IMR-90 (cell line): ENCODE measurements at regions not wholly inside any gene's neighbourhood (a gene's known extent, or its start where the extent isn't known, plus 50 kb on each side); places are given as distances from the start of the nearest gene placed in this dataset.

Source experiments
- ATAC-seq: fragments of 200-7000 bp; cut with Tn5 transposase; 2 replicates; pipeline ENCODE4 v1.9.1; 2020; ENCODE audit warnings: low read depth, mild to moderate bottlenecking, moderate library complexity
- BruUV-seq: library from RNA; stranded (reverse); fragments of 400-500 nt; replicated peaks from 2 replicates; lab custom pipeline; 2021; lab: Mats Ljungman, UMichigan
- CTCF ChIA-PET: fragments of 300-600 bp; formaldehyde crosslinking; extraction: SDS; loops from one replicate; lab custom pipeline; 2021; ENCODE audit warnings: antibody characterized with exemption; lab: Yijun Ruan, JAX
- POLR2A ChIA-PET: fragments of 300-600 bp; sonication (Branson Sonifier 250); formaldehyde crosslinking; loops from one replicate; lab custom pipeline; 2022; ENCODE audit warnings: antibody characterized with exemption; ENCODE audit not compliant: unreplicated experiment; lab: Charles Lee
- DNase-seq: peaks from one replicate; pipeline ENCODE4 v3.0.0; 2013
- H2AFZ ChIP-seq: replicated peaks from 2 replicates; pipeline ENCODE3; 2013; ENCODE audit warnings: low read length, mild to moderate bottlenecking; ENCODE audit not compliant: poor library complexity
- H2AK5ac ChIP-seq: 2 replicates; pipeline ENCODE4 v1.6.1; 2013; ENCODE audit warnings: low read depth, low read length, inconsistent platforms
- H2AK9ac ChIP-seq: replicated peaks from 2 replicates; pipeline ENCODE3; 2013; ENCODE audit warnings: mild to moderate bottlenecking, low read depth, low read length, moderate library complexity; ENCODE audit not compliant: poor library complexity
- H2BK120ac ChIP-seq: 2 replicates; pipeline ENCODE4 v1.6.1; 2013; ENCODE audit warnings: low read depth, low read length, inconsistent platforms
- H2BK15ac ChIP-seq: 3 replicates; pipeline ENCODE4 v1.6.1; 2013; ENCODE audit warnings: low read depth, low read length, inconsistent platforms
- H2BK20ac ChIP-seq: 2 replicates; pipeline ENCODE4 v1.6.1; 2013; ENCODE audit warnings: low read depth, mild to moderate bottlenecking, inconsistent platforms, low read length, moderate library complexity
- H2BK5ac ChIP-seq: 2 replicates; pipeline ENCODE4 v1.6.1; 2013; ENCODE audit warnings: mild to moderate bottlenecking, low read depth, low read length, inconsistent platforms; ENCODE audit not compliant: poor library complexity, severe bottlenecking
- H3K14ac ChIP-seq: replicated peaks from 2 replicates; pipeline ENCODE4 v1.6.1; 2013; ENCODE audit warnings: low read depth, low read length, inconsistent platforms
- H3K18ac ChIP-seq: 2 replicates; pipeline ENCODE4 v1.6.1; 2013; ENCODE audit warnings: low read depth, low read length, control low read depth
- H3K23ac ChIP-seq: 2 replicates; pipeline ENCODE4 v1.6.1; 2013; ENCODE audit warnings: low read depth, low read length, inconsistent platforms
- H3K27ac ChIP-seq: 2 replicates; pipeline ENCODE4 v1.5.1; 2013; ENCODE audit warnings: mild to moderate bottlenecking, control low read depth, low read length; ENCODE audit not compliant: insufficient read depth
- H3K27me3 ChIP-seq: 2 replicates; pipeline ENCODE4 v1.6.1; 2013; ENCODE audit warnings: low read length; ENCODE audit not compliant: control insufficient read depth, insufficient read depth
- H3K36me3 ChIP-seq: 2 replicates; pipeline ENCODE4 v1.6.1; 2013; ENCODE audit warnings: low read length, mixed read lengths; ENCODE audit not compliant: control insufficient read depth, insufficient read depth
- H3K4ac ChIP-seq: 2 replicates; pipeline ENCODE4 v1.6.1; 2013; ENCODE audit warnings: low read depth, low read length, inconsistent platforms
- H3K4me1 ChIP-seq: 2 replicates; pipeline ENCODE4 v1.6.1; 2013; ENCODE audit warnings: low read length, mixed read lengths; ENCODE audit not compliant: control insufficient read depth, insufficient read depth
- H3K4me2 ChIP-seq: 2 replicates; pipeline ENCODE4 v1.6.1; 2013; ENCODE audit warnings: low read depth, mild to moderate bottlenecking, control low read depth, low read length, moderate library complexity
- H3K4me3 ChIP-seq: 2 replicates; pipeline ENCODE4 v1.5.1; 2013; ENCODE audit warnings: low read depth, mild to moderate bottlenecking, control low read depth, low read length, moderate library complexity; ENCODE audit not compliant: insufficient read depth
- H3K56ac ChIP-seq: 2 replicates; pipeline ENCODE4 v1.6.1; 2013; ENCODE audit warnings: low read length, inconsistent platforms; ENCODE audit not compliant: insufficient read depth; ENCODE audit errors: extremely low read depth
- H3K79me1 ChIP-seq, 2 experiments: 2 replicates each; pipeline ENCODE4 v1.6.1; 2013; ENCODE audit warnings: low read length in 2 of 2, inconsistent platforms in 1 of 2, low read depth in 1 of 2
- H3K9ac ChIP-seq: 2 replicates; pipeline ENCODE4 v1.6.1; 2013; ENCODE audit warnings: low read depth, low read length, control low read depth
- H3K9me1 ChIP-seq: 2 replicates; pipeline ENCODE4 v1.6.1; 2013; ENCODE audit warnings: low read length, inconsistent platforms; ENCODE audit not compliant: insufficient read depth
- H3K9me3 ChIP-seq: 2 replicates; pipeline ENCODE4 v1.6.1; 2013; ENCODE audit warnings: low read length; ENCODE audit not compliant: control insufficient read depth, insufficient read depth
- H4K20me1 ChIP-seq: 2 replicates; pipeline ENCODE4 v1.6.1; 2013; ENCODE audit warnings: low read length, inconsistent platforms; ENCODE audit not compliant: insufficient read depth
- H4K5ac ChIP-seq: 2 replicates; pipeline ENCODE4 v1.6.1; 2013; ENCODE audit warnings: mild to moderate bottlenecking, low read depth, low read length, control low read depth
- H4K8ac ChIP-seq, 2 experiments: 2 replicates each; pipeline ENCODE4 v1.6.1; 2013; ENCODE audit warnings: low read depth in 2 of 2, low read length in 2 of 2, control low read depth in 1 of 2, inconsistent platforms in 1 of 2
- H4K91ac ChIP-seq: 2 replicates; pipeline ENCODE4 v1.6.1; 2013; ENCODE audit warnings: low read depth, low read length, inconsistent platforms; ENCODE audit not compliant: insufficient read depth
- BHLHE40 ChIP-seq: fragments of 150-350 bp; IDR thresholded peaks from 2 replicates; pipeline ENCODE4 v1.6.1; 2016; ENCODE audit warnings: mild to moderate bottlenecking, low read depth, low read length
- CHD1 ChIP-seq: IDR thresholded peaks from 2 replicates; pipeline ENCODE4 v1.6.1; 2012; ENCODE audit warnings: low read depth, low read length, improper control_type of control experiment
- FOS ChIP-seq: fragments of 150-350 bp; IDR thresholded peaks from 2 replicates; pipeline ENCODE4 v1.6.1; 2016; ENCODE audit warnings: low read depth, low read length
- MXI1 ChIP-seq: IDR thresholded peaks from 2 replicates; pipeline ENCODE4 v1.6.1; 2012; ENCODE audit warnings: low read depth, mild to moderate bottlenecking, low read length, moderate library complexity, borderline replicate concordance
- POLR2A ChIP-seq: IDR thresholded peaks from 2 replicates; pipeline ENCODE4 v1.6.1; 2012; ENCODE audit warnings: mild to moderate bottlenecking, low read depth, low read length
- RCOR1 ChIP-seq: IDR thresholded peaks from 2 replicates; pipeline ENCODE4 v1.6.1; 2012; ENCODE audit warnings: mild to moderate bottlenecking, low read length, improper control_type of control experiment; ENCODE audit not compliant: insufficient replicate concordance
- RFX5 ChIP-seq: IDR thresholded peaks from 2 replicates; pipeline ENCODE4 v1.8.0; 2012; ENCODE audit warnings: low read depth, mild to moderate bottlenecking, low read length, moderate library complexity
- SMC3 ChIP-seq: fragments of 150-350 bp; IDR thresholded peaks from 2 replicates; pipeline ENCODE4 v1.6.1; 2016; ENCODE audit warnings: low read depth, mild to moderate bottlenecking, antibody characterized with exemption, low read length, moderate library complexity
- dilution Hi-C: fragments of 300-500 bp; cut with HindIII; formaldehyde crosslinking; loops from one replicate; pipeline ENCODE4 v1.14.3; 2018; ENCODE audit warnings: low sequenced_read_pairs; ENCODE audit not compliant: unreplicated experiment
- in situ Hi-C: fragments of 300-500 bp; cut with MboI; formaldehyde crosslinking; loops from 3 replicates; pipeline ENCODE4 v1.14.3; 2019; ENCODE audit warnings: low sequenced_read_pairs, inconsistent platforms, mixed read lengths
- intact Hi-C: fragments of 100-400 bp; cut with micrococcal nuclease; formaldehyde crosslinking; loops from 2 replicates; pipeline ENCODE4 v1.10.0; 2022
- TF ChIP-seq, protein P1 (sequence below): conservative IDR thresholded peaks from 2 replicates; pipeline ENCODE4 v1.5.1; 2012; ENCODE audit warnings: mild to moderate bottlenecking, low read depth, low read length, improper control_type of control experiment
- TF ChIP-seq, protein P2 (sequence below): fragments of 150-350 bp; IDR thresholded peaks from 2 replicates; pipeline ENCODE4 v1.6.1; 2016; ENCODE audit warnings: low read depth, mild to moderate bottlenecking, low read length, moderate library complexity, borderline replicate concordance

GRCh38 chr7:84363741-84364140 lies 169.2 kb upstream of the SEMA3A start:
- Histone ChIP-seq H3K4me1 (peaks cover 7% of the 10 kb centered on the region), H2BK120ac (peak overlapping the region; percentile 69), H3K9me3 (no peaks in the 10 kb centered on the region), H4K5ac (peak overlapping the region; percentile 63; the same call in 1 of the 2 replicates), H2AK5ac (peak overlapping the region; percentile 20; the same call in 1 of the 2 replicates), H3K27me3 (no peaks in the 10 kb centered on the region), H3K23ac (peak overlapping the region; percentile 18; the same call in 1 of the 2 replicates), H3K36me3 (no peaks in the 10 kb centered on the region), H2BK20ac (peak overlapping the region; percentile 69; the same call in 1 of the 2 replicates), H3K4me3 (no peak overlapping the region), H2BK15ac (0 out of 3 replicates have a peak overlapping the region, but pooled peaks have one; percentile 23), H3K4ac (peak overlapping the region; percentile 8; the same call in 1 of the 2 replicates), H3K9me1 (no peaks in the 10 kb centered on the region), H2BK5ac (peak overlapping the region; percentile 71), H4K91ac (peak overlapping the region; percentile 69; the same call in 1 of the 2 replicates), H4K8ac (peak overlapping the region in 1 of 2 experiments; percentile 74; a peak in 2 of 4 replicates), H3K56ac (no peak overlapping the region), H3K9ac (no peak overlapping the region), H2AFZ (no peak overlapping the region), H3K18ac (peak overlapping the region; percentile 97; the same call in 1 of the 2 replicates), H3K27ac (peak overlapping the region; percentile 9; the same call in 1 of the 2 replicates), H2AK9ac (no peak overlapping the region), H3K4me2 (no peak overlapping the region; the same call in 1 of the 2 replicates), H3K14ac (peak overlapping the region; percentile 12; the same call in 1 of the 2 replicates), H4K20me1 (no peaks in the 10 kb centered on the region), H3K79me1 (no peaks in the 10 kb centered on the region)
- intact Hi-C loops, result no loop called here
- dilution Hi-C loops, result no loop called here
- ChIA-PET POLR2A (no interaction called here), CTCF (no interaction called here)
- TF ChIP-seq, protein P1, sequence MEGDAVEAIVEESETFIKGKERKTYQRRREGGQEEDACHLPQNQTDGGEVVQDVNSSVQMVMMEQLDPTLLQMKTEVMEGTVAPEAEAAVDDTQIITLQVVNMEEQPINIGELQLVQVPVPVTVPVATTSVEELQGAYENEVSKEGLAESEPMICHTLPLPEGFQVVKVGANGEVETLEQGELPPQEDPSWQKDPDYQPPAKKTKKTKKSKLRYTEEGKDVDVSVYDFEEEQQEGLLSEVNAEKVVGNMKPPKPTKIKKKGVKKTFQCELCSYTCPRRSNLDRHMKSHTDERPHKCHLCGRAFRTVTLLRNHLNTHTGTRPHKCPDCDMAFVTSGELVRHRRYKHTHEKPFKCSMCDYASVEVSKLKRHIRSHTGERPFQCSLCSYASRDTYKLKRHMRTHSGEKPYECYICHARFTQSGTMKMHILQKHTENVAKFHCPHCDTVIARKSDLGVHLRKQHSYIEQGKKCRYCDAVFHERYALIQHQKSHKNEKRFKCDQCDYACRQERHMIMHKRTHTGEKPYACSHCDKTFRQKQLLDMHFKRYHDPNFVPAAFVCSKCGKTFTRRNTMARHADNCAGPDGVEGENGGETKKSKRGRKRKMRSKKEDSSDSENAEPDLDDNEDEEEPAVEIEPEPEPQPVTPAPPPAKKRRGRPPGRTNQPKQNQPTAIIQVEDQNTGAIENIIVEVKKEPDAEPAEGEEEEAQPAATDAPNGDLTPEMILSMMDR, result no peak
- TF ChIP-seq SMC3 (no peak), RCOR1 (no peak), MXI1 (no peak), BHLHE40 (no peak), FOS (no peak), CHD1 (no peak), RFX5 (no peak), POLR2A (no peak)
- TF ChIP-seq, protein P2, sequence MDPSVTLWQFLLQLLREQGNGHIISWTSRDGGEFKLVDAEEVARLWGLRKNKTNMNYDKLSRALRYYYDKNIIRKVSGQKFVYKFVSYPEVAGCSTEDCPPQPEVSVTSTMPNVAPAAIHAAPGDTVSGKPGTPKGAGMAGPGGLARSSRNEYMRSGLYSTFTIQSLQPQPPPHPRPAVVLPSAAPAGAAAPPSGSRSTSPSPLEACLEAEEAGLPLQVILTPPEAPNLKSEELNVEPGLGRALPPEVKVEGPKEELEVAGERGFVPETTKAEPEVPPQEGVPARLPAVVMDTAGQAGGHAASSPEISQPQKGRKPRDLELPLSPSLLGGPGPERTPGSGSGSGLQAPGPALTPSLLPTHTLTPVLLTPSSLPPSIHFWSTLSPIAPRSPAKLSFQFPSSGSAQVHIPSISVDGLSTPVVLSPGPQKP, result no peak
- in situ Hi-C loops, result no loop called here
- ATAC-seq, result 0 out of 2 replicates have a peak, but pooled peaks have one; percentile 17
- no peak for DNase-seq
- BruUV-seq, result no TSS peak
